Upper lobe of left lung (tissue), 6 donors: ENCODE measurements at regions not wholly inside any gene's neighbourhood (a gene's known extent, or its start where the extent isn't known, plus 50 kb on each side); places are given as distances from the start of the nearest gene placed in this dataset.

Experiments used
- ATAC-seq, 2 donors: fragments of 200-7000 bp; cut with Tn5 transposase; one replicate each; pipeline ENCODE4 v1.9.1; 2022; ENCODE audit warnings: mild to moderate bottlenecking in 2 of 2, moderate library complexity in 2 of 2; ENCODE audit not compliant: low FRiP score in 2 of 2
- DNase-seq, 2 donors: peaks; one replicate each; pipeline ENCODE4 v3.0.0-alpha.2; 2019 to 2020
- H3K27ac ChIP-seq, 4 donors: fragments of 200-600 bp; sonication (generic); one replicate each; pipeline ENCODE4 v1.5.1; 2016 to 2019
- H3K27me3 ChIP-seq, 4 donors: fragments of 200-600 bp; sonication (generic); one replicate each; pipeline ENCODE4 v1.5.1; 2017 to 2019
- H3K36me3 ChIP-seq, 4 donors: fragments of 200-600 bp; sonication (generic); one replicate each; pipeline ENCODE4 v1.5.1; 2016 to 2019
- H3K4me1 ChIP-seq, 4 donors: fragments of 200-600 bp; sonication (generic); one replicate each; pipeline ENCODE4 v1.5.1; 2018 to 2019
- H3K4me3 ChIP-seq, 4 donors: fragments of 200-600 bp; sonication (generic); one replicate each; pipeline ENCODE4 v1.5.1; 2017 to 2019; ENCODE audit warnings: mild to moderate bottlenecking in 2 of 4, moderate library complexity in 1 of 4
- H3K9me3 ChIP-seq, 4 donors: fragments of 200-600 bp; sonication (generic); one replicate each; pipeline ENCODE4 v1.5.1; 2018 to 2019
- CTCF ChIP-seq, 6 experiments: fragments of 450-650 bp in 4 of 6; fragments of 200-600 bp in 2 of 6; sonication (generic) in 2 of 6; IDR thresholded peaks; one replicate each; pipeline ENCODE4 v1.5.1; 2016 to 2019; ENCODE audit warnings: antibody characterized with exemption in 6 of 6
- EP300 ChIP-seq, 4 donors: sonication (generic); formaldehyde crosslinking; IDR thresholded peaks; one replicate each; pipeline ENCODE4 v1.5.1; 2017; ENCODE audit warnings: antibody characterized with exemption in 4 of 4, control low read depth in 2 of 4
- POLR2A ChIP-seq, 4 donors: fragments of 450-650 bp; IDR thresholded peaks; one replicate each; pipeline ENCODE4 v1.5.1; 2016 to 2017; ENCODE audit warnings: antibody characterized with exemption in 4 of 4, mild to moderate bottlenecking in 2 of 4
- POLR2AphosphoS5 ChIP-seq, 2 donors: sonication (generic); formaldehyde crosslinking; IDR thresholded peaks; one replicate each; pipeline ENCODE4 v1.5.1; 2017; ENCODE audit warnings: antibody characterized with exemption in 2 of 2
- WGBS, 2 donors: methylation state at CpG; one replicate each; pipeline ENCODE4 v1.1.5; 2017 to 2018; 5-methylcytosine and 5-hydroxymethylcytosine counted together
- donor health status: DM: no; HTN: no; CAD: no; lungs with moderate emphysema.
- donor health status: DM: no; HTN: yes; CAD: no; lungs with severe emphysema.

- H3K4me1 ChIP-seq = no peaks in the 10 kb centered on the region
- no peak for DNase-seq
- ATAC-seq = no peak
- no peaks in the 10 kb centered on the region for H3K36me3 ChIP-seq
- H3K27ac ChIP-seq = no peak overlapping the region
- H3K9me3 ChIP-seq = no peaks in the 10 kb centered on the region
- no peak overlapping the region for H3K4me3 ChIP-seq
- H3K27me3 ChIP-seq = no peaks in the 10 kb centered on the region
- TF ChIP-seq CTCF (IDR thresholded peaks at IDR 0.05) (no peak), EP300 (IDR thresholded peaks at IDR 0.05) (no peak), POLR2A (IDR thresholded peaks at IDR 0.05) (no peak), POLR2AphosphoS5 (IDR thresholded peaks at IDR 0.05) (no peak)
- 66 to 67% methylated on average over 4 of the region's 4 CpGs for WGBS, 2 donors
Observed at GRCh38 chr13:88761145-88761544, 1090.0 kb downstream of the SLITRK5 start.

- no peak for DNase-seq
- ATAC-seq = no peak
- Histone ChIP-seq H3K4me3 (no peak overlapping the region), H3K27ac (no peak overlapping the region), H3K4me1 (no peaks in the 10 kb centered on the region), H3K27me3 (no peaks in the 10 kb centered on the region), H3K36me3 (no peaks in the 10 kb centered on the region), H3K9me3 (no peaks in the 10 kb centered on the region)
- 38 to 55% methylated on average over 3 of the region's 3 CpGs for WGBS, 2 donors
- TF ChIP-seq EP300 (IDR thresholded peaks at IDR 0.05) (no peak), CTCF (IDR thresholded peaks at IDR 0.05) (no peak), POLR2AphosphoS5 (IDR thresholded peaks at IDR 0.05) (no peak), POLR2A (IDR thresholded peaks at IDR 0.05) (no peak)
Observed at GRCh38 chr13:88764103-88764502, 1092.9 kb downstream of the SLITRK5 start.

- ATAC-seq = no peak
- DNase-seq = no peak
- WGBS, 2 donors = 79 to 86% methylated on average over 1 of the region's 1 CpG
Observed at GRCh38 chr13:88800505-88800904, 1129.3 kb downstream of the SLITRK5 start.

GRCh38 chr13:88801361-88801760 lies 1130.2 kb downstream of the SLITRK5 start:
- Histone ChIP-seq H3K4me1 (no peaks in the 10 kb centered on the region), H3K9me3 (no peaks in the 10 kb centered on the region), H3K4me3 (no peak overlapping the region), H3K36me3 (no peaks in the 10 kb centered on the region), H3K27me3 (no peaks in the 10 kb centered on the region), H3K27ac (no peak overlapping the region)
- WGBS, 2 donors = 86 to 95% methylated on average over 1 of the region's 1 CpG
- TF ChIP-seq POLR2AphosphoS5 (IDR thresholded peaks at IDR 0.05) (no peak), CTCF (IDR thresholded peaks at IDR 0.05) (no peak), EP300 (IDR thresholded peaks at IDR 0.05) (no peak), POLR2A (IDR thresholded peaks at IDR 0.05) (no peak)
- ATAC-seq (no peak), DNase-seq (no peak)

More at GRCh38 chr13:88800505-88800904, 1129.3 kb downstream of the SLITRK5 start:
- Histone ChIP-seq H3K9me3 (no peaks in the 10 kb centered on the region), H3K27me3 (no peaks in the 10 kb centered on the region), H3K36me3 (no peaks in the 10 kb centered on the region), H3K4me1 (no peaks in the 10 kb centered on the region), H3K27ac (no peak overlapping the region), H3K4me3 (no peak overlapping the region)
- TF ChIP-seq EP300 (IDR thresholded peaks at IDR 0.05) (no peak), CTCF (IDR thresholded peaks at IDR 0.05) (no peak)

GRCh38 chr13:88802886-88803285 lies 1131.7 kb downstream of the SLITRK5 start:
- H3K9me3 ChIP-seq = no peaks in the 10 kb centered on the region
- no peaks in the 10 kb centered on the region for H3K36me3 ChIP-seq
- no peak for TF ChIP-seq EP300 (IDR thresholded peaks at IDR 0.05)
- TF ChIP-seq CTCF (IDR thresholded peaks at IDR 0.05) = no peak
- TF ChIP-seq POLR2AphosphoS5 (IDR thresholded peaks at IDR 0.05) = no peak
- TF ChIP-seq POLR2A (IDR thresholded peaks at IDR 0.05) = no peak
- no peak overlapping the region for H3K4me3 ChIP-seq
- DNase-seq = no peak
- no peaks in the 10 kb centered on the region for H3K27me3 ChIP-seq
- ATAC-seq = no peak
- no peak overlapping the region for H3K27ac ChIP-seq
- WGBS, 2 donors = 56 to 62% methylated on average over 2 of the region's 2 CpGs
- no peaks in the 10 kb centered on the region for H3K4me1 ChIP-seq
